ENCODE measurements at regions not wholly inside any gene's neighbourhood (a gene's known extent, or its start where the extent isn't known, plus 50 kb on each side); places are given as distances from the start of the nearest gene placed in this dataset.
"Not testable (repeated sequence)": the region's sequence is repeated elsewhere in the genome, so short reads cannot be mapped to it uniquely, and the experiment has no call there.

- DNase-seq, result peak; percentile 57 to 76
These were observed 110.0 kb upstream of the LPCAT1 start for GRCh38 chr5:1633605-1634336.

- DNase-seq, result not testable (repeated sequence)
These were observed 107.2 kb upstream of the LPCAT1 start for GRCh38 chr5:1631004-1631403.

- DNase-seq, result not testable (repeated sequence)
These were observed 102.6 kb upstream of the LPCAT1 start for GRCh38 chr5:1626397-1626796.

GRCh38 chr5:1619531-1619930, 95.8 kb upstream of the LPCAT1 start:
- DNase-seq, result not testable (repeated sequence)

GRCh38 chr5:1618296-1618865, 94.6 kb upstream of the LPCAT1 start:
- DNase-seq, result not testable (repeated sequence)

GRCh38 chr5:1617236-1617755, 93.5 kb upstream of the LPCAT1 start:
- not testable (repeated sequence) for DNase-seq

GRCh38 chr5:1613515-1613914, 89.8 kb upstream of the LPCAT1 start:
- not testable (repeated sequence) for DNase-seq

- not testable (repeated sequence) for DNase-seq
These were observed 86.8 kb upstream of the LPCAT1 start for GRCh38 chr5:1610526-1610925.

- DNase-seq, result not testable (repeated sequence)
These were observed 85.4 kb upstream of the LPCAT1 start for GRCh38 chr5:1609111-1609510.

- peak; percentile 33 to 44 for DNase-seq
These were observed 84.6 kb upstream of the LPCAT1 start for GRCh38 chr5:1608336-1608735.

GRCh38 chr5:1606951-1607350, 83.2 kb upstream of the LPCAT1 start:
- not testable (repeated sequence) for DNase-seq

- not testable (repeated sequence) for DNase-seq
These were observed 80.2 kb upstream of the LPCAT1 start for GRCh38 chr5:1603916-1604315.

GRCh38 chr5:1601565-1601964, 77.8 kb upstream of the LPCAT1 start:
- not testable (repeated sequence) for DNase-seq

GRCh38 chr5:1598950-1599737, 75.4 kb upstream of the LPCAT1 start:
- DNase-seq, result peak; percentile 27 to 51

GRCh38 chr5:1597093-1597473, 73.3 kb upstream of the LPCAT1 start:
- DNase-seq, result not testable (repeated sequence)

- not testable (repeated sequence) for DNase-seq
These were observed 72.8 kb upstream of the LPCAT1 start for GRCh38 chr5:1596462-1597092.

GRCh38 chr5:1594357-1595106, 70.8 kb upstream of the LPCAT1 start:
- peak in 1 of 2 donors; percentile 5 for DNase-seq

GRCh38 chr5:1593903-1594356, 70.2 kb upstream of the LPCAT1 start:
- no peak for DNase-seq

- DNase-seq, result not testable (repeated sequence)
These were observed 64.4 kb upstream of the LPCAT1 start for GRCh38 chr5:1588071-1588694.

GRCh38 chr5:1583081-1583875, 59.5 kb upstream of the LPCAT1 start:
- DNase-seq, result not testable (repeated sequence)

All from inflammatory macrophage (primary cell).